Fibroblast of skin of right quadriceps (primary cell): ENCODE measurements at regions not wholly inside any gene's neighbourhood (a gene's known extent, or its start where the extent isn't known, plus 50 kb on each side); places are given as distances from the start of the nearest gene placed in this dataset.
"Not testable (repeated sequence)": the region's sequence is repeated elsewhere in the genome, so short reads cannot be mapped to it uniquely, and the experiment has no call there.

Experiments
- DNase-seq: peaks from one replicate; pipeline ENCODE4 v3.0.0-alpha.2; 2013

GRCh38 chr6:84865372-84865771 lies 101.0 kb upstream of the TBX18 start:
- not testable (repeated sequence) for DNase-seq

GRCh38 chr6:84862843-84863242 lies 98.4 kb upstream of the TBX18 start:
- DNase-seq = no peak

GRCh38 chr6:84860920-84861319 lies 96.5 kb upstream of the TBX18 start:
- DNase-seq = peak; percentile 47

GRCh38 chr6:84860509-84860908 lies 96.1 kb upstream of the TBX18 start:
- peak; percentile 25 for DNase-seq

- DNase-seq = peak; percentile 77
Observed at GRCh38 chr6:84854811-84855400, 90.5 kb upstream of the TBX18 start.

- DNase-seq = peak; percentile 25
Observed at GRCh38 chr6:84853901-84854300, 89.5 kb upstream of the TBX18 start.

- DNase-seq = no peak
Observed at GRCh38 chr6:84848960-84849359, 84.6 kb upstream of the TBX18 start.

GRCh38 chr6:84847390-84848160 lies 83.2 kb upstream of the TBX18 start:
- peak; percentile 65 for DNase-seq

GRCh38 chr6:84842525-84843166 lies 78.2 kb upstream of the TBX18 start:
- peak; percentile 31 for DNase-seq

GRCh38 chr6:84837068-84837866 lies 72.9 kb upstream of the TBX18 start:
- DNase-seq = not testable (repeated sequence)

- DNase-seq = no peak
Observed at GRCh38 chr6:84836366-84836765, 72.0 kb upstream of the TBX18 start.

- DNase-seq = no peak
Observed at GRCh38 chr6:84835340-84835739, 70.9 kb upstream of the TBX18 start.

GRCh38 chr6:84831924-84832323 lies 67.5 kb upstream of the TBX18 start:
- not testable (repeated sequence) for DNase-seq

- peak; percentile 69 for DNase-seq
Observed at GRCh38 chr6:84825461-84825860, 61.1 kb upstream of the TBX18 start.

GRCh38 chr6:84821314-84821713 lies 56.9 kb upstream of the TBX18 start:
- DNase-seq = not testable (repeated sequence)

GRCh38 chr6:84816741-84817140 lies 52.3 kb upstream of the TBX18 start:
- DNase-seq = no peak

GRCh38 chr6:84815896-84816735 lies 51.7 kb upstream of the TBX18 start:
- DNase-seq = no peak
